Astrocyte of the cerebellum (primary cell): ENCODE measurements at regions not wholly inside any gene's neighbourhood (a gene's known extent, or its start where the extent isn't known, plus 50 kb on each side); places are given as distances from the start of the nearest gene placed in this dataset.

Source experiments
- DNase-seq: peaks from one replicate; pipeline ENCODE4 v3.0.0-alpha.2; 2011; ENCODE audit warnings: low read depth
- H3K4me3 ChIP-seq: 2 replicates; pipeline ENCODE4 v1.5.1; 2011; ENCODE audit warnings: mild to moderate bottlenecking, low read depth, low read length, moderate library complexity
- CTCF ChIP-seq: IDR thresholded peaks from 2 replicates; pipeline ENCODE4 v1.5.1; 2012; ENCODE audit warnings: low read length, low read depth, moderate library complexity, mild to moderate bottlenecking; ENCODE audit errors: missing control alignments
- in situ Hi-C: cut with HindIII; loops from 2 replicates; pipeline ENCODE4 v1.10.0; 2017; ENCODE audit warnings: low sequenced_read_pairs

- H3K4me3 ChIP-seq = no peak overlapping the region
- in situ Hi-C loops = no loop called here
- TF ChIP-seq CTCF = no peak
- DNase-seq = no peak
Observed at GRCh38 chr17:74097450-74098135, 105.9 kb upstream of the RPL38 start.

- no peak for DNase-seq
- no peak for TF ChIP-seq CTCF
- no peak overlapping the region for H3K4me3 ChIP-seq
- in situ Hi-C loops = no loop called here
Observed at GRCh38 chr17:74098136-74099024, 105.1 kb upstream of the RPL38 start.

- no peak overlapping the region for H3K4me3 ChIP-seq
- TF ChIP-seq CTCF = no peak
- no peak for DNase-seq
- in situ Hi-C loops = no loop called here
Observed at GRCh38 chr17:74099442-74100340, 103.8 kb upstream of the RPL38 start.

- H3K4me3 ChIP-seq = no peak overlapping the region
- no peak for DNase-seq
- TF ChIP-seq CTCF = no peak
- in situ Hi-C loops = no loop called here
Observed at GRCh38 chr17:74104921-74105320, 98.6 kb upstream of the RPL38 start.

- no peak for TF ChIP-seq CTCF
- no peak overlapping the region for H3K4me3 ChIP-seq
- in situ Hi-C loops = no loop called here
- DNase-seq = no peak
Observed at GRCh38 chr17:74107107-74107506, 96.4 kb upstream of the RPL38 start.

- H3K4me3 ChIP-seq = no peak overlapping the region
- in situ Hi-C loops = no loop called here
- DNase-seq = no peak
- no peak for TF ChIP-seq CTCF
Observed at GRCh38 chr17:74108126-74108705, 95.3 kb upstream of the RPL38 start.
